CD1c-positive myeloid dendritic cell (primary cell): ENCODE measurements at regions not wholly inside any gene's neighbourhood (a gene's known extent, or its start where the extent isn't known, plus 50 kb on each side); places are given as distances from the start of the nearest gene placed in this dataset.

ENCODE experiments used
- DNase-seq: peaks from one replicate; pipeline ENCODE4 v3.0.0-alpha.2; 2016; ENCODE audit errors: extremely low spot score

DNA sequence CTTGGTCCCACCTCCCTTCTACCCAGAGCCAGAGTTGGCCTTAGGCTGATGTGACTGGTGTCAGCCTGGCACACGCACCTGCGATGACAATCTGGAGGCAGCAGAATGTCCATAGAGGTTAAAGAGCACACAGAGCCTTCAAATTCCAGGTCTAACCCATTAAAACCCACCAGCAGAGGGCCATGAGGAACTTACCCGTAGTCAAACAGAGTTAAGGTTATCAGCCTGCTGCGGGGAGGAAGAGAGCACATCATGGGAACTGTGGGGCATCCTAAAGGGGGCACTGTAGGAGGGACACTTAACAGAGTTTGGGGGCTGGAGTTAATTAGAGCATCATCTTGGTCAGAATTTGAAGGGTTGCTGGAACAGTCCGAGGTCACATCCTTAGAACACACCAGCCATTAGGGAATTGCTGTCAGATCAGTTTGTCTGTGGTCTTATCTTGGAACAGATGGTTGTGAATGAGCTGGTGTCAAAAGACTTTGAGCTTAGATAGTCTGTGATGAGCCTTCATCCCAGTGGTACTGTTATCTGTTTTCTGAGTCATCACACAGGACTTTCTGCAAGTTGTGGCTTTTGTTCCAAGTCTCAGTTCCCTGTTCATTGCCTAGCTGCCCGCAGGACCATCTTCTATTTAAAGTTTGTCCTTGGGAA is 248.6 kb downstream of the LOXHD1 start:
- peak; percentile 3 for DNase-seq

DNA sequence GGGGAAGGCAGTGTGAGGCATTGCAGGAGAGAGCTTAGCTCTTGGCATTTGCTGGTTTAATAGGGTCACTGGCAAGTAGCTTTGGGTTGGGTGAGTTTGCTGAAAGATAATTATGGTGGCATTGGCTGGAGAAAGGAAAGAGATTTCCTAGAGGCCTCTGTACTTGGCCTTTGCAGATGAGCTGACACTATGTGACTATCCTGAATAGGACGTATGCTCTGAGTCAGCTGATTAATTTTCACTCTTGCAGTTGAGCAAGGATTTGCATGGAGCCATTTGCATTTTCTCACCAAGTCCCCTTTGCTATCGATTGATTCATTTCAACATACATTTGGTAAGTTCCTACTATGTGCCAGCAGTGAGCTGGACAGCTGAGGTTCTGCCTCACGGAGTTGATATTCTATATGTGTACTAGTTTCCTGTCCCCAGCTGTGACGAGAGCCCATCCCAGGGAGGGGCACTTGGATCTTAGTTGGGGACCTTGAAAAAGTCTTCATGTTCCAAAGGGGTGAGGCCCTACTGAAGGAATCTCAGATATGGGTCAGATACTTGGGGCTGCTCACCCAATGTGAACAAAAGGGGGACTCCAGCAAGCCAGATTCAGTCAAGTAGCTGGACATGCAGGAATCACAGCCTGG is 245.7 kb downstream of the LOXHD1 start:
- no peak for DNase-seq

DNA sequence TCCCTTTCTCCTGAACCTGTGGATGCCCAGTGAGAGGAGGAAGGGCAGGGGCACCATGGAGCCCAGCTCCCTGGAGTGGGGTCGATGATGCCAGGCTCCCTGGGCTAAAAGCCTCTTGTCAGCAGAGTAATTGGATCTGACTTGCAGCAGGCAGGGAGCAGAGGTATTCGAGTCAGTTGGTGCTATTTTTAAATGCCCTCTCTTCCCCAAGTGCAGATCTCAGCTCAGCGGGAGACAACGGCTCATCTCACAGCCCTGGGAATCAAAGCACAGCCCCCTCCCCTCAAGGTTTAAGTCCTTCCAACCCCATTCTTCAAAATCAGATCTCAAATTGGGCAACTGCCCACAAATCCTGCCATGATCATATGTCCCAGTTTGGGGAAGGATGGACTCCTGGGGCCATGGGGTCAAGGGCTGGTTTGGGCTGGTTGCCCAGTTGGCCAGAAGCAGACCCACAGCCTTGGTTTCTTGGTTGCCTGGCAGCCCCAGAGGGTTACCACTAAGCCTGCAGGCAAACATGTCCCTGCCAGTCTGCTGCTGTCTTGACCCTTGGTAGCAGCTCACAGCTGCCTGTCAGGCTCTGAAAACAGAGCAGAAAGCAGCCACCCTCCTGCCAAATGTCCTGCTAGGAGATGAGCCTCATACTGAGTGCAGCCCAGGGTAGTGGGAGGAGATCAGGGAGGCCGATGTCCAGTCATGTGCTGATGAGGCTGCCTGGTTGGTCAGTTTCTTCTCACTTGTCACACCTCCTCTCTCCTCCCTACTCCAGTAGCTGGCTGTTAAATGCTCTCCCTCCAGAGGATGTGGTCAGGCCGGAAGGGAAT is 244.9 kb downstream of the LOXHD1 start:
- no peak for DNase-seq

DNA sequence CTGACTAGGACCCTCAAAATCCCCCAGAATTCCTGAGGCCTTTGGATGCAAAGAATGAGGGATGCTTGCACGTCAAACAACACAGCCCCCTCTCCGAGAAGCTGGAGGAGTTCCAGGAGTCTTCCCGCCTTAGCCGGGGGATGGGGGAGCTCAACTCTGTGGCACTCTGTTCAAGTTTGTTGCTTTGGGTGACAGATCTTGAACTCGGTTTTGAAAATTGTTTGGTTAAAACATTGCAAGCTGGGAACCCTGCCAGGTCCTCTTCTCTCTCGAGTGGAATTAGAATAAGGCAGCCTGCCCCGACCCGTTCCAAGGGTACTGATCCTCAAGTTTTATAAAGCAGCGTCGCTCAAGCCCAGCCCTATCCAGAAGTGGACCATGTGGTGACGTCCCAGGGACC is 244.1 kb downstream of the LOXHD1 start:
- DNase-seq, result no peak

DNA sequence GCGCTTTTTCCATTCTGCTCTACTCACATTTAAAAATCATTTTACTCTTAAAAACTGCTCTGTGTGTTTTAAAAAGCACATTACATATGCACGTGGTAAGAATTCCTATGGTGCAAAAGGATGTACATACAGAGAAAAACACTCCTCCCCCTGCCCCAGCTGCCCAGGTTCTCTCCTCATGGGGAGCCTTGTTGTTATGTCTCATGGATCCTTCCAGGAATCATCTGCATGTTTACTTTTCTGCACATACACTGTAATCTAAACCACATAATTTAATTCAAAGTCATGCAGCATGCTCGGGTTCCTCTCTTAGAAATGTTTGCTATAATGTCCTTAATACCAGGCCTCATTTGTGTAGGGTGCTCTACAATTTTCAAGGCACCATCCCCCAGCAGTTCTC is 243.3 kb downstream of the LOXHD1 start:
- DNase-seq, result no peak

DNA sequence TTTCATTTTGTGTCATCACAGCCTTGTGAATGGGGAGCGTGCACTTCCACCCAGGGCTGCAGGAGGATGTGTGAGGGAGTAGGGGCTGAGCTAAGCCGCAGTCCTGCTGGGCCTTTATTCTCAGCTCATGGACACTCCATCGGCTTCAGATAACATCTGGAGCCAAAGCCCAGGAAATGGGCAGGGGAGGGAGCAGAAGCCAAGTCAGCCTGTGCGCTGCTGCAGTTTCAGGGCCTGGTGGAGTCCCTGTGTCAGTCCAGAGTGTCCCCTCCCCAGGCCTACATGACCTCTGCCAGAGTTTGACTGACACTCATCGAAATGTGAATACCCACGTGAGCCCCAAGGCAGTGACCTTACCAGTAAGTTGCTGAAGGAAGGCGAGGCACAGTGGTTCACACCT is 242.2 kb downstream of the LOXHD1 start:
- DNase-seq, result no peak

DNA sequence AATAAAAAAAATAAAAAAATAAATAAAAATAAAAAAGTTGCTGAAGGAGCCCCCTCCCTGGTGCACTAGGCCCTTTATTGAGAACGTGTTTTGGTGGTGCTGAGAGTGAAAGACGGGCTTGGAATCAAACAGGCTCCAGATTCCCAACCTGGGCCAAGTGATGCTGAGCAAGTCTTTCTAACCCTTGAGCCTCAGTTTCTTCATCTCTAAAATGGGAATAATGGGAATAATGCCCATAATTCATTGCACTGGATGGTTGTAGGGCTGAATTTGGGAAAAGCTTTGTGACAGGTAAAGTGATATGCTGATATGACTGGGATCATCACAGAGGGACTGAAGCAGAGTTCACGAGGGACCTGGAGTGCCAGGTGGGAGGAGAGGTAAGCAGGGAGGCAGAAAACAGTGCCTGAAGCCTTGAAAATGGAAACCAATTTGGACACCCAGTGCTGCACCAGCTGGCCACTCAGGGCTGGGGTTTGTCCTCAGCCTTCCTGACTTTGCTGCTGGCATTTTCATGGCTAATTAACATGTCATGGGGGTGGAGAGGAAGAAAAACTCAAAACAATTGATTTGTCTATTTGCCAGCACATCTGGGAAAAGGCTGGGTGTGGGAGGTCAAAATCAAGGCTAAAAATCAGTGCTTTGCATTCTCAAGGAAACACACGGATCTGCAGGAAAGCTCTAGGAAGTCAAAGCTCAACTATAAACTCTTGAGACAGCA is 241.3 kb downstream of the LOXHD1 start:
- DNase-seq, result no peak

DNA sequence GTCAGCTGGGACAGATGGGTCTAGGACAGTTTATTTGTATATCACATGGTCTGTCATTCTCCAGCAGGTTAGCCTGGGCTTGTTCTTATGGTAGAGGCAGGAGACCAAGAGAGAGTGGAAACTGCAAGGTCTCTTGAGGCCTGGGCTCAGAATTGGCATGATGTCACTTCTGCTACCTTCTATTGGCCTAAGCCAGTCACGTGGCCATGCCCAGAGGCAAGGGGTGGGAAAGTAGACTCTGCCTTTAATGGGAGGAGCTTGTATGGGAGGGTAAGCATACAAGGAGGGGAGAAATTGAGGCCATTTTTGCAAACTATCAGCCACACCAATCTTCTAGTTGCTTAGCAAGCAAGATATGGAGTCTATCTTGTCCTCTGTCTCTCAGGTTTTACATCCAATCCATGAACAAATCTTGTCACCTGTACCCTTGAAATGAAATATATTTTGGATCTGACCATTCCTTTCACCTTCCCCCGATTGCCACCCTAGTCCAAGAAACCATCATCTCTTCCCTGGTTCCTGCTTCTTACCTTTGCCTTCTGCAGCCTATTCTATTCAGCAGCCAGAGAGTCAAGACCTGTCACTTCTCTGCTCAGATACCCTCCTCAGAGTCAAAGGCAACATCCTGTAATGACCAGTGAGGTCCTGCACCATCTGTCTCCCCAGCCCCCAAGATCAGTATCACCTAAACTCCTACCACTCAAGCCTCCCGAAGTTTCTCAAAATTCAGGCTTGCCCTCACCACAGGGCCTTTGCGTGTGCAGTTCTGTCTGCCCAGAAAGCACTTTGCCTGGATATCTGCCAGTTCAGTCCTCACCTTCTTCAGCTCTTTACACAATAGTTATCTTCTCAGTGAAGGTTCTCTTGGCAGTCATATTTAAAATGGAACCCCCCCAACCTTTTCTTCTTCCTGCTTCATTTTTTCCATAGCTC is 240.0 kb downstream of the LOXHD1 start:
- DNase-seq, result no peak

DNA sequence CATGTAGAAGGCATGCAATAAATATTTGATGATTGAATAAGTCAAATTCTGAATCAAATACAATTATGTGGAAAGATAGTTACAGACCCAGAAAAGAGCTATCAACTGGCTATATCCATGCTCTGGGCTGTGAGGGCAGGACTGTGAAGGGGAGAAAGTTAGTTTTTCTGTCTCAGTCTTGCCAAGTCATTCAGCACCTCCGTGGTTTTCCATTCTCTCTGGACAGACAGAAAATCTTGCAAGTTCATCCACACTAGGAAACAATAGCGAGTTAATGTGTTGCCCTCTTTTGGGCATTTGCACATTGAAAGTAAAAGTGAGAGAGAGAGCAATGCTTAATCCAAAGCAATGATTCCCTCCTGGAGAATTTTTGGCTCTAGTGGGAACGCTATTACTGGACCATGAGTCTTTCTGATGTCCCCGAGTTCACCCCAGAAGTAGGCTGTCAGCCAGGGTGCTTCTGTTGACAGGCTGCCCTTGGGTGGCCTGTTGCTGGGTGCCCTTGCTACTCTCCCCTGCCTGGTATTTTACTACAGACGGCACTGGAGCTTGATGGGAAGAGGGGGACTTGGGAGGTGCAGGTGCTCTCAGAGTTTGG is 238.3 kb downstream of the LOXHD1 start:
- no peak for DNase-seq

DNA sequence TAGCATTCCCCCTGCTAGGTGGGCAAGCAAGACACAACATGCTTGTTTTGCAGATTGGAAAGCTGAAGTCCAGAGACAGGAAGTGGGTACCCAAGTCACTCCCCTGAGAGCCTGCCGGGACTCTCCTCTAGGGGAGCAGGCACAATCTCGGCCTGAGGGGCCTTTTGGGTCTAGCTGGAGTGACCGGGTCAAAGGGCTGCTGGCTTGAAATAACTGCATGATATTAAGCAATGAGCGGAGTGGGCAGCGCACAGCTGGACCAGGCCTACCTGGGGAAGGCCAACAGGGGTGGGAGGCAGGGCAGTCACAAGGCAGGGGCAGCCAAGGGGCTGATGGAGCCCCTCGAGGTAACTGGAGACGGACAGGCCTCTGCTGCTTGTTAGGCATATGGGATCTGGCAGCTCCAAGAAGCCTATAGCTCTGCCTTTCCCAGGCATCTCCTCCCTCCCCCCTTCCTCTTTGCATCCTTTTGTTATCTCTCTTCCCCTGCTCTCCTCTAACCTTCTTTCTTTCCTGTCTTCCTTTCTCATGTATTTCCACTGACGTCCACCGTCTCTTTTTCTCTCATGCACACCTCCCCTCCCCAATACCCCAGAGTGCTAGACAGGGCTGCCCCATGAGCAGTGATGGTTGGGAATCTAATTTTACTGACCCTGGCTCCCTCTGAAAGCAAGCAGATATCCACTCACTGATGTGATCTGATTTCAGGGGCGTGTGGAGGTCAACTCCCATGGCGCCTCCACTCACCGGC is 237.5 kb downstream of the LOXHD1 start:
- no peak for DNase-seq

DNA sequence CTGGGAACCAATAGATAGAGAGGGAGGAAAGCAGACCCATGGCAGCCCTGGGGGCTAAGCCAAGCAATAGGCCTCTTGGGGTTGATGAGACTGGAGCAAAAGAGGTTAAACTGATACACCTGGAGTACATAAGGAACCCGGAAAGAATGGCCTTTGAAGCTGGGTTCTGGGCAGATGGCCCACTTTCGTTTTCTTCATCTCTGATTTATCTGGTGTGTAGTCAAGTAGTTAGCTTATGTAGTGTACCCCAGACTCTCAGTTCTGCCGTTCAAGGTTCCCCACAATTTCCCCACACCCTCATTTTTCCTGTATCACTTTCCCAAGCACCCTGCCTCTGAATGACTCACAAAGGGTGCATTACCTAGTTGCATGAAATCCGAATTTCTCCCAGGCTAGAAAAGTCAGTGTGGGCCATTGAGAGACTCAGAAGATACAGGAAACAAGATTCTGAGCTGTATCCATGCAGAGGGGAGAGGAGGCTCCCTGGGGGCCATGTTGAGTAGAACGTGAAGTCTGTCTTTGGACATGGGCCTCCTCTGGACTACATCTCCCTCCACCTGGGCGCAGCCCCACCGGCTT is 235.0 kb downstream of the LOXHD1 start:
- DNase-seq, result no peak

DNA sequence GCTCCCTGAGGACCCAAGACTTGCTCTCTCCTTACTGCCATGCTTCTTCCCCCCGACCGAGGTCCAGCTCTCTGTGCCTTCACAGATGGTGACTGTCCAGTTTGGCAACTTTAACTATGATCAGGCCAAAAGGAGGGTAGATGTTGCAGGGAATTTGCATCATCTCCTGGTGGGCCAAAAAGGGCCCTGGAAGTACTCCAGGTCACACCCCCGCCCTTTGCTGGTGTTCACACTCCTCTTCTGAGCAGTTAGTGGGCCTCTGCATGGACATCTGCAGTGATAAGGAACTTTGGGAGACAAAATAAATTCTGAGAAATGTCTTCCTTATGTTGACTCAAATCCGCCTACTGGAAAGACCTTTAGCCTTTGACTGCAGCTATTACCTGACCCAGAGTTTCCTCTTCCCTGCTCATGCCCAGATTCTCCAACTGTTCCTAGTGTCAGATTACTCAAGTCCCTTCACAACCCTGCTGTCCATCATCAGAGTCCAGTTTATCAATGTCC is 234.4 kb downstream of the LOXHD1 start:
- DNase-seq, result no peak

DNA sequence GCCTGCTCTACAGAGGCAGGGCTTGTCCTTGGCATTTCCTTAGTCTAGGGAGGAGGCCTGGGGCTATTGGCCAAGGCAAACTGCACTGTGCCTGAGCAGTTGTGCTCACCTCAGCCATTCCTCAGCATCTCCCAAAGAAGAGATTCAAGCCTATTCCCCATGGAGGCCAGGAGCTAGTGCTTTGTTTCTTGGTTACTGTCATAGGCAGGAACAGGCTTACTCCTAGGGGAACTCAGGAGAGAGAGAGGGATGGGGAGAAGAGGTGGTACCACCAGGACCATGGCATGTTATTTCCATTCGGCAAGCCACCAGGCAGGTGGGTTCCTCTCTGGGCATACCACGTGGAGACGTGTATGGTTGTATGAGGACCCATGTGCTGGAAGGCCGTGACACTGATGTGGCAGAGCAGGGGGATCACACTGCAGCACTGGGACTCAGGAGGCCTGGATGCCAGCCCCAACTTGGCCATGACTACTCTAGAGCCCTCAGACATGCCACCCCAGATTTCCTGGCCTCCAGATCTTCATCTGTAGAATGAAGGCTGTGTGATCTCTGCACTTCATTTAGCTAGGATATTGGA is 233.7 kb downstream of the LOXHD1 start:
- no peak for DNase-seq

DNA sequence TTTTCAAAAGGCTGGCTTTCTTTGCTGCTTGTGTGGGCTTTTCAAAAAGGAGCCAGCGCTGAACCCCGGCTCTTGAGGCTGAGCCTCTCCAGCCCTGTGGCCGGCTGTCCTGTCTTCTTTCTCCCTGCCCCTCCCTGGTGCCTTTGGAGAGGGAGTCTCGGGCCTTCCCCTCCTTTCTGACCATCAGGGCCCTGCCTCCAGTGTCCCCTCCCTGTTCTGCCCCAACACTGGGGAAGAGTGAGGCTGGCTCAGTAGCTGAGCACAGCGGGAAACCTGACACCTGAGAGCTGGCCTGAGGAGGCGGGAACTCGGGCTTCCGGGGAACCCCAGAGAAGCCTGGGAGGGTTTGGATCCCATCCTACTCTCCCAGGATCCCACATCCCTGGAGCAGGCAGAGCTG is 232.1 kb downstream of the LOXHD1 start:
- no peak for DNase-seq

DNA sequence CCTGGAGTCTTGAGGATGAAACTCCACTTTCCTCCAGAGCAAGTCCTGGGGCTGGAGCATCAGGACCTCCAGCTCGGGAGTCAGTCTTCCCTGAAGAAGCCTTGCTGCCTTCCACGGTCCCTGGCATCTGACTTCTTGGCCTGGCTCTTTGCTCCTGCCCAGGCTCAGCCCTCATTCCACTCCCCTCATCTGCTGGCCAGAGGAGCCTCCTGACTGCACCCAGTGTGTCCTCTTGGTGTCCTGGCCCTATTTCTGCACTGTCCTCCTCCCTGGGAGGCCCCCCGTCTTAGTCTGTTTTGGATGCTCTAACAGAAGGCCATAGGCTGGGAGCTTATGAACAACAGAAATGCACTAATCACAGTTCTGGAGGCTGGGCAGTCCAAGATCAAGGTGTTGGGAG is 231.5 kb downstream of the LOXHD1 start:
- no peak for DNase-seq

DNA sequence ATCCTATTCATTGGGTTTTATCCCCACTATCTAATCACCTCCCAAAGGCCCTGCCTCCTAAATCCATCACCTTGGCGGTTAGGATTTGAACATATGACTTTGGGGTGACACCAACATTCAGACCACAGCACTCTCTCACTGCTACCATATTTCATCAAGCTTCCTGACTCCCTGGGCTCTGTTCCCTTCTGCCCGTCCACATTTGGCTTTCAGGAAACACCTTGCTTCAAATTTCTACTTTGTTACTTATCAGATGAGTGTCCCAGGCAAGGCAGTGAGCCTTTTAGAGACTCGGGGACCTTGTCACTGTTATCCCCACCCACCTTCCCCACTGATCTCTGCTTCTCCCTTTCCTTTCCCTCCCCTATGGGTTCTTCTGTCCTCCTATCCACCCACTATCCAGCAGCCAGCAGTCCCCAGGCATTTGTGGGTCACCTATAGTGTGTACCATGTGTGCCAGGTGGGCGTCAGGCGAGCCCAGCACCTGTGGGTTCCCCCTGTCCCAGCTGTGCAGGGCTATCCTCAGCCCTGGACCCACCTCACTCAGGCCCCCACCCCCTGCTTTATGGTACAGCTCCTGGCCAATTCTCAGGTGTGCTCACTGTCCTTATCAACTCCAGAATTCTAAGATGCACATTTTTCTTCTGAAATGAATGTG is 230.9 kb downstream of the LOXHD1 start:
- DNase-seq, result no peak

DNA sequence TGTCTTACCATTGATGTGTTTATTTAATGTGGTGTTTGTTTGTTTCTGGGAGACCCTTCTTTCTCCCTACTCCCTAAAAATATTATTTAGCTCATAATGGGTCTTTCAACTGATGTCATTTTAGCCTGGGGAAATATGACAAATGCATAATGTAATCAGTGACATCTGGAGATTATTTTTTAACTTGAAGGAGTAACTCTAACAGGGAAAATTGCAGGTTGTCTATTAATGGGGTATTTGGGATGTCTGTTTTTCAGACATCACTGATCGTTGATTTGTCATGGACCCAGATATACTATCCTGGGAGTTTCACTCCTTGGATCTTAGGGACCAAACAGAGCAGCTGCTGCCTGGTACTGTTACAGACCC is 230.4 kb downstream of the LOXHD1 start:
- DNase-seq, result no peak
